CD4-positive, alpha-beta T cell treated with Interleukin-6 for 4 hours (primary cell): ENCODE measurements at regions not wholly inside any gene's neighbourhood (a gene's known extent, or its start where the extent isn't known, plus 50 kb on each side); places are given as distances from the start of the nearest gene placed in this dataset.
"Not testable (repeated sequence)": the region's sequence is repeated elsewhere in the genome, so short reads cannot be mapped to it uniquely, and the experiment has no call there.

Source experiments
- DNase-seq: peaks from one replicate; pipeline ENCODE4 v3.0.0-alpha.2; 2020; ENCODE audit warnings: mixed read lengths

DNA sequence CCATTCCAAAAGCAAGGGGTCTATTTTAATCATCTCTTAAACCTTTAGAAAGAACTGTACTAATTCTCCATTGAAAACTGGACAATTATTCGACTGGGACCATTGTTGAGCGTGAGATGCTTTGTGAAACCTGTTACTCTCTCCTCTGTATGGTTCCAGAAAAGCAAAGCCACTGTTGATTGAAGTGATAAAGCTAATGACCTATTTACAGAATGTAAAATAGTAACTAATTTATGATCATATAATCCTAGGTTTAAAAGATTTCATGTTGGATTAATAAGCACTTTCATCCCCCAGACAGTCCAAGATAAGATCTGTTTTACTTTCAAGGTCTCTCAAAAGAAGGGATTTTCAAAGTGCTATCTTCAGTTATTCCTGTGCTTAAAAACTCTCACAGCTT lies 614.5 kb downstream of the TMA16 start:
- no peak for DNase-seq

DNA sequence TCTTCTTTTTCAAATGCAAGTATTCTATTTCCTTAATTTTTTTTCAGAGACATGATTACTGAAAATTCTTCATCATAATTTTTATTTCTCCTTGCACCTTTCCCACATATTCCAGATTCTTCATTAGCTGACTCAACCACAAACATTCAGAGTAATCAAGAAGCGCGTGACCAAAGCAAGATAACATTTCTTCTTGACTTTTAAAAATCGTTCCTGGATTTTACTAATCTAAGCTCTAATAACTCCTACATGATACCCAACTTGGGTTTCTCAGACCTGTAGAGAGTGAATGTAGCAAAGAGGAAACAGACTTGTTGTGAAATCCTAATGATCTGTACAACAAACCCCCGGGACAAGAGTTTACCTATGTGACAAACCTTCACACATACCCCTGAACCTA lies 615.0 kb downstream of the TMA16 start:
- DNase-seq, result no peak

GRCh38 chr4:164115236-164115635 lies 620.7 kb downstream of the TMA16 start:
- DNase-seq, result no peak

DNA sequence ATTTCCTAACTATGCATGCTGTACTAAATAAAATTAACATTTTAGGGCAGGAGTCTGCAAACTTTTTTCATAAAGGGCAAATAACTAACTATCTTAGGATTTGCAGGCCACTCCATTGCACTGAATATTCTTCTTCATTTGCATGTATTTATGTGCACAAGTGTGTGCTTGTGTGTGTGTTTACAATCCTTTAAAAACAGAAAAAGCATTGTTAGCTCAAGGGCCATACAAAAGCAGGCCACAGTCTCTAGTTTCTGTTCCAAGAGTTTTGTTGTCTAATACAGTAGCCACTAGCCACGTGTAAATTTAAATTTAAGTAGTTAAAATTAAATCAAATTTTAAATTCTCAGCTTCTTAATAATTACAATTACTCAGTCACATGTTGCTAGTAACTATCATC lies 621.8 kb downstream of the TMA16 start:
- DNase-seq, result no peak

- DNase-seq, result no peak
Measured at GRCh38 chr4:164134388-164134787, 619.5 kb upstream of the SMIM31 start.

GRCh38 chr4:164136180-164136616 lies 617.7 kb upstream of the SMIM31 start:
- no peak for DNase-seq

GRCh38 chr4:164138521-164138920 lies 615.4 kb upstream of the SMIM31 start:
- no peak for DNase-seq

DNA sequence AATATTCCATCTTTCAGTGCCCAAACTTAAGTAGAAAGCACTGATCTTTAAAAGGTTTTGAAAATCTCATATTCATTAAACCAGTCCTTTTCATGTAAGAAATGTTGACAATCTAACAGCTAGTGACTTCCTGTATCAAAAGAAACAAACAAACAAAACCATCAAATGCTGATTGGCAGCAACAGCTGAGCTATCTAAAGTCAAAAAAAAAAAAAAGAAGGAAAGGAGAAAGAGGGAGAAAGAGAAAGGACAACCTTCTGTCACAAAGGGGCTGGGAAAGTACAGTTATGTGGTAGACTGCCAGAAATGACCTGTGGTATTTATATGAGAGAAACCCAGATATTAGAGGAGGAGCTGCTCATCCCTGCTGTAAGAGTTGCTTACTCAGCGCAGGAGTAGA lies 614.6 kb upstream of the SMIM31 start:
- DNase-seq, result no peak

- DNase-seq, result not testable (repeated sequence)
Measured at GRCh38 chr4:164141755-164142375, 612.1 kb upstream of the SMIM31 start.

DNA sequence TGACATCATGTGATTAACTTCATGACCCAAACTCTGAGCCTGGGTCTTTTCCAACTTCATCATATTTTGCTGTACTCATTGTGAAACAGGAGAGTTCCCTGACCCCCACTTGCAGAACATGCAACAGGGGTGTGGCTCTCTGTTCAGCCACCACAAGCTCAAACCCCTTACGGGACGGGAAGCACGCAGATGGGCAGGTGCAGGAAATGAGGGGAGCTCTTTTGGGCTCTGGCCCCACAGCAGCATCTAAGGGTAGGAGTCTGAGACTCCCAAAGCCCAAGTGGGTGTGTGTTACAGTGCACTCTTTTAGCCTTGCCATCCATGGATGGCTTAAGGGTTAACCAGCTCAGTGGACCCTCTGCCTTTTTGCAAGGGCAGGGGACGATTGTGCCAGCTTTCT lies 599.5 kb upstream of the SMIM31 start:
- DNase-seq, result no peak

- no peak for DNase-seq
Measured at GRCh38 chr4:164169591-164169990, 584.3 kb upstream of the SMIM31 start.

- DNase-seq, result no peak
Measured at GRCh38 chr4:164177153-164177552, 576.8 kb upstream of the SMIM31 start.

GRCh38 chr4:164177753-164178152 lies 576.2 kb upstream of the SMIM31 start:
- no peak for DNase-seq

- DNase-seq, result peak; percentile 1
Measured at GRCh38 chr4:164188236-164188635, 565.7 kb upstream of the SMIM31 start.

- DNase-seq, result no peak
Measured at GRCh38 chr4:164192844-164193243, 561.1 kb upstream of the SMIM31 start.

- DNase-seq, result no peak
Measured at GRCh38 chr4:164193676-164194075, 560.3 kb upstream of the SMIM31 start.

- no peak for DNase-seq
Measured at GRCh38 chr4:164197556-164197955, 556.4 kb upstream of the SMIM31 start.

DNA sequence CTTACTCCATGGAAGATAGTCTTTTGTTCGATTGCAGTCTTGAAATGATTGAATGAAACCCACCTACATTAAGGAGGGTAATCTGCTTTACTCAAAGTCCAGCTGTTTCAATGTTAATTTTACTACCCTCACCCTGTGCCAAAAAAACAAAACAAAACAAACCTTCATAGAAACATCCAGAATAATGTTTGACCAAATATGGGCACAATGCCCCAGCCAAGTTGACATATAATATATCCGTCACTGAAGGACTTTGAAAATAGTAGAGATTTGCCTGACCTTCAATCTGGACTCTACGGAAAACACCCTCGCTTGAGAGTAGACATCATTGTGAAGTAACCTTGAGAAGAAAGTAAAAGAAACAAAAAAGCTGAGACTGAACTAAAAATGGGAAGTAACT lies 550.5 kb upstream of the SMIM31 start:
- no peak for DNase-seq

- no peak for DNase-seq
Measured at GRCh38 chr4:164204434-164204833, 549.5 kb upstream of the SMIM31 start.

DNA sequence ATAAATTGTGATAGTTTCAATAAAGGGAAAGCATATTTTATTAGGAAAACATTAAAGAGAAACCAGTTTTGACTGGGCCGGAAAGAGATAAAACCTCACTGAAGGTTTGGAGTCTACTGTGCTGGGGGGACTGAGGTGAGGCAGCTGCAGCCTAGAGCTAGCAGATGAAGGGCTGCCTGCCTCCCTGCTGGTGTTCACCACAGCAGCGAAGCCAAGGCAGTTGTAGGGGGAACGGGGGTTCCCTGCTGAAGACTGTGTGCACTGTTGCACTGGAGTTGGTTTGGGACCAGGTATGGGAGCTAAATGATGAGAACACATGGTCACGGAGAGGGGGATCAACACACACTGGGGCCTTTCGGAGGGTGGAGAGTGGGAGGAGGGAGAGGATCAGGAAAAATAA lies 546.5 kb upstream of the SMIM31 start:
- DNase-seq, result no peak

DNA sequence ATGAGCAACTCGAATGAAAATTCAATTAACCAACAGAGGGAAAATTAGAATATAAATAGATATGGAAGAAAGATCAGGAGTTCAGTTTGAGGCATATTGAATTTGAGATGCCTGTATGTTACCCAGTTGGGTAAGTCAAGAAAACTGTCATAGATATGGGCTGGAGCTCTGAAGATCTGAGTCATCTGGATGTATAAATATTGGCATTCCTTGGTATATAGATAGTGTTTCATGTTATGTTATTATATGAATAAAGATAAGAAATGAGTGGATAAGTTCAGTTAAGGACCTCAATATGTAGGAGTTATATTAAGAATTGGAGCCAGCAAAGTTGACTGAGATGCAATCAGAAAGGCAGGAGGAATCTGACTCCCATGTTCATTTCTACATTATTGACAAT lies 543.6 kb upstream of the SMIM31 start:
- DNase-seq, result no peak

GRCh38 chr4:164212134-164212533 lies 541.8 kb upstream of the SMIM31 start:
- DNase-seq, result no peak

GRCh38 chr4:164212714-164213113 lies 541.2 kb upstream of the SMIM31 start:
- DNase-seq, result no peak

GRCh38 chr4:164215113-164215741 lies 538.7 kb upstream of the SMIM31 start:
- DNase-seq, result no peak

DNA sequence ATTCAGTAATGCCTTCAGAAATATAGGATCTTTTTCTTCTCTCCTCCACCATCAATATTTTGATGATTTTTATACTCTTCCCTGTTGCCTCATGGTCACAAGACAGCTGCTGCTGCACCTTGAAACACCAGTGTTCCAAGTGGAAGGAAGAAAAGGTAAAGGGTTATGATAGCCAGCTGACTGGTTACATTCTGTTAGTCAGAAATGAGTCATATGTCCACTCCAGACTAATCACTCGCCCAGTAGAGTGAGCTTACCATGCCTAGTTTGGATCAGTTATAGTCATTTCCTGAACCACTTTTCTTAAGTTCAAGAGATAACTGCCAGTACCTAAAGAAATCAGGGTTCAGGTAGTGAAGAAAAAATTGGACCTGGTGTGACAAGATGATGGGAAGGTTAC lies 532.3 kb upstream of the SMIM31 start:
- no peak for DNase-seq
